Heart right ventricle (tissue), 16 donors: ENCODE measurements at regions not wholly inside any gene's neighbourhood (a gene's known extent, or its start where the extent isn't known, plus 50 kb on each side); places are given as distances from the start of the nearest gene placed in this dataset.

Experiments used
- ATAC-seq, 8 donors: fragments of 200-7000 bp; cut with Tn5 transposase; one replicate each; pipeline ENCODE4 v1.9.1; 2020; ENCODE audit warnings: mild to moderate bottlenecking in 8 of 8, moderate library complexity in 8 of 8, moderate number of reproducible peaks in 1 of 8
- DNase-seq, 2 donors: peaks; one replicate each; pipeline ENCODE4 v3.0.0-alpha.2; 2020
- H3K27ac ChIP-seq, 10 donors: fragments of 200-600 bp; sonication (generic) in 2 of 10; one replicate each; pipeline versions ENCODE4 v1.5.0 to v1.8.0; 2020 to 2022; ENCODE audit warnings: mild to moderate bottlenecking in 3 of 10
- H3K27me3 ChIP-seq, 7 donors: fragments of 200-600 bp; one replicate each; pipeline ENCODE4 v1.8.0; 2021 to 2022; ENCODE audit warnings: mild to moderate bottlenecking in 2 of 7
- H3K36me3 ChIP-seq, 9 donors: fragments of 200-600 bp; sonication (generic) in 1 of 9; one replicate each; pipeline versions ENCODE4 v1.5.0 to v1.8.0; 2020 to 2022; ENCODE audit warnings: mild to moderate bottlenecking in 2 of 9
- H3K4me1 ChIP-seq, 9 donors: fragments of 200-600 bp; sonication (generic) in 1 of 9; one replicate each; pipeline versions ENCODE4 v1.5.0 to v1.8.0; 2020 to 2022; ENCODE audit warnings: mild to moderate bottlenecking in 4 of 9
- H3K4me3 ChIP-seq, 10 donors: fragments of 200-600 bp; sonication (generic) in 2 of 10; one replicate each; pipeline versions ENCODE4 v1.5.0 to v1.8.0; 2020 to 2022; ENCODE audit warnings: mild to moderate bottlenecking in 7 of 10, moderate library complexity in 2 of 10
- H3K9me3 ChIP-seq, 11 donors: fragments of 200-600 bp in 10 of 11; sonication (generic) in 2 of 11; one replicate each; pipeline versions ENCODE4 v1.5.0 to v1.8.0; 2013 to 2022; ENCODE audit warnings: mild to moderate bottlenecking in 2 of 11, control low read depth in 1 of 11, moderate library complexity in 1 of 11
- CTCF ChIP-seq, 9 donors: fragments of 200-600 bp; sonication (generic) in 2 of 9; IDR thresholded peaks; one replicate each; pipeline versions ENCODE4 v1.5.0 to v1.8.0; 2021 to 2022; ENCODE audit warnings: antibody characterized with exemption in 9 of 9, mild to moderate bottlenecking in 5 of 9, moderate library complexity in 1 of 9
- WGBS, 2 donors: extraction: QIAGEN DNeasy Blood & Tissue Kit; methylation state at CpG; one replicate each; pipeline ENCODE4 v1.1.7; 2013; ENCODE audit warnings: inconsistent platforms in 1 of 2; 5-methylcytosine and 5-hydroxymethylcytosine counted together
- intact Hi-C, 10 donors: fragments of 100-400 bp; cut with DNase I; formaldehyde crosslinking; loops; one replicate each; pipeline versions ENCODE4 v1.11.1 to v1.14.2; 2022
- donor health status: Arrhythmogenic right ventricular cardiomyopathy.
- donor health status: ischemic (EF 13 %, LVEDD 7.1; RV severe dilation, severe dysfunction).
- donor health status: healthy with polysubstance abuse.
- donor health status: DM: no; HTN: yes; CAD: no.
- donor health status: DM: no; HTN: no; CAD: no.
- donor health status: ischemic (EF 25% LVEDD 6.9; RV normal size, moderate dysfunction).
- donor health status: ischemic (EF 25% LVEDD 5.7; RV mildly dilated, moderate dysfunction).
- donor health status: healthy.
- donor health status: DM: yes; HTN: yes; CAD: no.
- donor health status: Ischemic cardiomyopathy.
- donor health status: ischemic (EF 35%, LVEDD 5.7; RV mildly dilated, moderate dysfunction).
- donor health status: nonischemic (EF 11% LVEDD 7.7; RV severe dilation, severe dysfunction).
- donor health status: DM: yes; HTN: yes; CAD: no.
- donor health status: PGD.
- donor health status: ischemic (EF 29% LVEDD 5.4; RV normal size, mild dysfunction).
- donor health status: nonischemic (EF 23%, LVEDD 6.1; RV moderate dilation, normal function).

- 86 to 88% methylated on average over 10 of the region's 10 CpGs for WGBS, 2 donors
- ATAC-seq (no peak), DNase-seq (no peak)
- no peak for TF ChIP-seq CTCF (IDR thresholded peaks at IDR 0.05)
- intact Hi-C loops, result loop anchor here in 1 of 10 donors (5.0 kb wide), 1 partner anchor 1098 kb away; no protein-coding TSS in a partner anchor
- H3K36me3 ChIP-seq, result no peaks in the 10 kb centered on the region
- H3K27ac ChIP-seq, result no peak overlapping the region
- peaks cover 0 to 4% (median 0%) of the 10 kb centered on the region in 11 donors for H3K9me3 ChIP-seq
- H3K4me1 ChIP-seq, result no peaks in the 10 kb centered on the region
- H3K27me3 ChIP-seq, result peaks cover 0 to 35% (median 19%) of the 10 kb centered on the region in 7 donors
- H3K4me3 ChIP-seq, result no peak overlapping the region
Measured at GRCh38 chr22:48393885-48394284, 1433.8 kb downstream of the BRD1 start.

GRCh38 chr22:48393041-48393370, 1434.7 kb downstream of the BRD1 start:
- WGBS, 2 donors, result 73 to 74% methylated on average over 13 of the region's 13 CpGs
- Histone ChIP-seq H3K27ac (no peak overlapping the region), H3K4me3 (no peak overlapping the region), H3K36me3 (no peaks in the 10 kb centered on the region), H3K27me3 (peaks cover 0 to 31% (median 16%) of the 10 kb centered on the region in 7 donors), H3K4me1 (no peaks in the 10 kb centered on the region), H3K9me3 (peaks cover 0 to 4% (median 0%) of the 10 kb centered on the region in 11 donors)
- ATAC-seq, result no peak
- intact Hi-C loops, result loop anchor here in 1 of 10 donors (5.0 kb wide), 1 partner anchor 1099 kb away; no protein-coding TSS in a partner anchor
- no peak for TF ChIP-seq CTCF (IDR thresholded peaks at IDR 0.05)
- DNase-seq, result no peak

- peaks cover 0 to 31% (median 16%) of the 10 kb centered on the region in 7 donors for H3K27me3 ChIP-seq
- DNase-seq (no peak), ATAC-seq (no peak)
- H3K36me3 ChIP-seq, result no peaks in the 10 kb centered on the region
- WGBS, 2 donors, result 64 to 75% methylated on average over 5 of the region's 5 CpGs
- H3K4me3 ChIP-seq, result no peak overlapping the region
- intact Hi-C loops, result loop anchor here in 1 of 10 donors (5.0 kb wide), 1 partner anchor 1100 kb away; no protein-coding TSS in a partner anchor
- H3K9me3 ChIP-seq, result peaks cover 0 to 6% (median 0%) of the 10 kb centered on the region in 11 donors
- no peaks in the 10 kb centered on the region for H3K4me1 ChIP-seq
- H3K27ac ChIP-seq, result no peak overlapping the region
- TF ChIP-seq CTCF (IDR thresholded peaks at IDR 0.05), result no peak
Measured at GRCh38 chr22:48391820-48392219, 1435.9 kb downstream of the BRD1 start.

- Histone ChIP-seq H3K4me3 (no peak overlapping the region), H3K36me3 (no peaks in the 10 kb centered on the region), H3K27ac (no peak overlapping the region), H3K27me3 (peaks cover 0 to 31% (median 14%) of the 10 kb centered on the region in 7 donors), H3K9me3 (peaks cover 0 to 10% (median 2%) of the 10 kb centered on the region in 11 donors), H3K4me1 (no peaks in the 10 kb centered on the region)
- intact Hi-C loops, result loop anchor here in 1 of 10 donors (5.0 kb wide), 1 partner anchor 1101 kb away; no protein-coding TSS in a partner anchor
- DNase-seq (no peak), ATAC-seq (no peak)
- TF ChIP-seq CTCF (IDR thresholded peaks at IDR 0.05), result no peak
- WGBS, 2 donors, result 60 to 64% methylated on average over 16 of the region's 16 CpGs
Measured at GRCh38 chr22:48391171-48391711, 1436.4 kb downstream of the BRD1 start.
